ENCODE measurements at regions not wholly inside any gene's neighbourhood (a gene's known extent, or its start where the extent isn't known, plus 50 kb on each side); places are given as distances from the start of the nearest gene placed in this dataset.

DNA sequence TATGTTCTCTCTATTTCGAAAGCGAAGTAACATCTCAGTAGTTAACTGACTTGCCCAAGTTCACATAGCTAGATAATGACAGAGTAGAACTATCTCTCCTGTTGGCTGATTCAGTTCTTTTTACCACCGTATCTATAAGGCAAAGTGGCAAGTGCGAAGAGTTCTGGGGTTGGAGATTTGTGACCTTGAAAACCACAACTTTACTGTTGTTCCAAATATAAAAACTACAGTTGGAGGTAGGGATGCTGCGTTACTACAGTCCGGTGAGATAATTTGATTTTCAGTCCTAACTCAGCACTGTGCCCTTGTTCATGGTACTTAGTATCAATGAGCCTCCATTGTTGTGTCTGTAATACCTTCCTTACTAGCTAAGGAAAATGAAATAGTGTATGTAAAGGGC is 71.2 kb upstream of the GOLGA8B start:
- TF ChIP-seq, protein P1, sequence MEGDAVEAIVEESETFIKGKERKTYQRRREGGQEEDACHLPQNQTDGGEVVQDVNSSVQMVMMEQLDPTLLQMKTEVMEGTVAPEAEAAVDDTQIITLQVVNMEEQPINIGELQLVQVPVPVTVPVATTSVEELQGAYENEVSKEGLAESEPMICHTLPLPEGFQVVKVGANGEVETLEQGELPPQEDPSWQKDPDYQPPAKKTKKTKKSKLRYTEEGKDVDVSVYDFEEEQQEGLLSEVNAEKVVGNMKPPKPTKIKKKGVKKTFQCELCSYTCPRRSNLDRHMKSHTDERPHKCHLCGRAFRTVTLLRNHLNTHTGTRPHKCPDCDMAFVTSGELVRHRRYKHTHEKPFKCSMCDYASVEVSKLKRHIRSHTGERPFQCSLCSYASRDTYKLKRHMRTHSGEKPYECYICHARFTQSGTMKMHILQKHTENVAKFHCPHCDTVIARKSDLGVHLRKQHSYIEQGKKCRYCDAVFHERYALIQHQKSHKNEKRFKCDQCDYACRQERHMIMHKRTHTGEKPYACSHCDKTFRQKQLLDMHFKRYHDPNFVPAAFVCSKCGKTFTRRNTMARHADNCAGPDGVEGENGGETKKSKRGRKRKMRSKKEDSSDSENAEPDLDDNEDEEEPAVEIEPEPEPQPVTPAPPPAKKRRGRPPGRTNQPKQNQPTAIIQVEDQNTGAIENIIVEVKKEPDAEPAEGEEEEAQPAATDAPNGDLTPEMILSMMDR (IDR thresholded peaks at IDR 0.05) = no peak
- TF ChIP-seq, protein P2, sequence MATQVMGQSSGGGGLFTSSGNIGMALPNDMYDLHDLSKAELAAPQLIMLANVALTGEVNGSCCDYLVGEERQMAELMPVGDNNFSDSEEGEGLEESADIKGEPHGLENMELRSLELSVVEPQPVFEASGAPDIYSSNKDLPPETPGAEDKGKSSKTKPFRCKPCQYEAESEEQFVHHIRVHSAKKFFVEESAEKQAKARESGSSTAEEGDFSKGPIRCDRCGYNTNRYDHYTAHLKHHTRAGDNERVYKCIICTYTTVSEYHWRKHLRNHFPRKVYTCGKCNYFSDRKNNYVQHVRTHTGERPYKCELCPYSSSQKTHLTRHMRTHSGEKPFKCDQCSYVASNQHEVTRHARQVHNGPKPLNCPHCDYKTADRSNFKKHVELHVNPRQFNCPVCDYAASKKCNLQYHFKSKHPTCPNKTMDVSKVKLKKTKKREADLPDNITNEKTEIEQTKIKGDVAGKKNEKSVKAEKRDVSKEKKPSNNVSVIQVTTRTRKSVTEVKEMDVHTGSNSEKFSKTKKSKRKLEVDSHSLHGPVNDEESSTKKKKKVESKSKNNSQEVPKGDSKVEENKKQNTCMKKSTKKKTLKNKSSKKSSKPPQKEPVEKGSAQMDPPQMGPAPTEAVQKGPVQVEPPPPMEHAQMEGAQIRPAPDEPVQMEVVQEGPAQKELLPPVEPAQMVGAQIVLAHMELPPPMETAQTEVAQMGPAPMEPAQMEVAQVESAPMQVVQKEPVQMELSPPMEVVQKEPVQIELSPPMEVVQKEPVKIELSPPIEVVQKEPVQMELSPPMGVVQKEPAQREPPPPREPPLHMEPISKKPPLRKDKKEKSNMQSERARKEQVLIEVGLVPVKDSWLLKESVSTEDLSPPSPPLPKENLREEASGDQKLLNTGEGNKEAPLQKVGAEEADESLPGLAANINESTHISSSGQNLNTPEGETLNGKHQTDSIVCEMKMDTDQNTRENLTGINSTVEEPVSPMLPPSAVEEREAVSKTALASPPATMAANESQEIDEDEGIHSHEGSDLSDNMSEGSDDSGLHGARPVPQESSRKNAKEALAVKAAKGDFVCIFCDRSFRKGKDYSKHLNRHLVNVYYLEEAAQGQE (IDR thresholded peaks at IDR 0.05; ENCODE audit: insufficient read depth in 1 of 2, low read depth in 2 of 2, low read length in 1 of 2) = no peak
- TF ChIP-seq POLR2AphosphoS5 (IDR thresholded peaks at IDR 0.05; ENCODE audit: low read depth, low read length) (no peak), SIN3A (IDR thresholded peaks at IDR 0.05; ENCODE audit: borderline replicate concordance, insufficient read depth, low read depth, low read length) (no peak), TCF7L2 (IDR thresholded peaks at IDR 0.05; ENCODE audit: low read depth, low read length) (no peak)
